Activated T-helper 17 cell treated with anti-CD3 and anti-CD28 coated beads, Interleukin-2, amount 50 U/mL, for 72 hours (primary cell): ENCODE measurements at regions not wholly inside any gene's neighbourhood (a gene's known extent, or its start where the extent isn't known, plus 50 kb on each side); places are given as distances from the start of the nearest gene placed in this dataset.

Experiments used
- ATAC-seq: fragments of 150-1000 bp; cut with Tn5 transposase; replicated peaks from 2 replicates; pipeline ENCODE4 v1.10.0; 2021; ENCODE audit warnings: mild to moderate bottlenecking, moderate library complexity
- H3K27ac Mint-ChIP-seq: one replicate; pipeline ENCODE4 v1.8.0; 2022; ENCODE audit warnings: mixed read lengths
- H3K27me3 Mint-ChIP-seq: one replicate; pipeline ENCODE4 v1.8.0; 2022; ENCODE audit warnings: mixed read lengths
- H3K36me3 Mint-ChIP-seq: one replicate; pipeline ENCODE4 v1.8.0; 2022; ENCODE audit warnings: low read depth, mild to moderate bottlenecking, mixed read lengths
- H3K4me1 Mint-ChIP-seq: one replicate; pipeline ENCODE4 v1.8.0; 2022; ENCODE audit warnings: mixed read lengths
- H3K4me3 Mint-ChIP-seq: one replicate; pipeline ENCODE4 v1.8.0; 2022; ENCODE audit warnings: mild to moderate bottlenecking, mixed read lengths
- H3K9me3 Mint-ChIP-seq: one replicate; pipeline ENCODE4 v1.8.0; 2022; ENCODE audit warnings: mixed read lengths

GRCh38 chr3:127457546-127458145 is 132.9 kb downstream of the TPRA1 start:
- H3K27ac Mint-ChIP-seq: no peak overlapping the region

GRCh38 chr3:127457094-127457475 is 133.4 kb downstream of the TPRA1 start:
- no peak overlapping the region for H3K27ac Mint-ChIP-seq
- no peak for ATAC-seq
- no peaks in the 10 kb centered on the region for H3K36me3 Mint-ChIP-seq
- no peaks in the 10 kb centered on the region for H3K9me3 Mint-ChIP-seq
- H3K4me3 Mint-ChIP-seq: no peak overlapping the region
- peaks cover 56% of the 10 kb centered on the region for H3K27me3 Mint-ChIP-seq
- peaks cover 4% of the 10 kb centered on the region for H3K4me1 Mint-ChIP-seq

More at GRCh38 chr3:127457546-127458145, 132.9 kb downstream of the TPRA1 start:
- H3K4me1 Mint-ChIP-seq: peaks cover 4% of the 10 kb centered on the region
- no peaks in the 10 kb centered on the region for H3K36me3 Mint-ChIP-seq
- no peak for ATAC-seq
- H3K9me3 Mint-ChIP-seq: no peaks in the 10 kb centered on the region
- no peak overlapping the region for H3K4me3 Mint-ChIP-seq
- peaks cover 55% of the 10 kb centered on the region for H3K27me3 Mint-ChIP-seq

GRCh38 chr3:127456471-127457093 is 134.0 kb downstream of the TPRA1 start:
- ATAC-seq: no peak
- Mint-ChIP-seq H3K27me3 (peaks cover 61% of the 10 kb centered on the region), H3K36me3 (no peaks in the 10 kb centered on the region), H3K4me1 (peaks cover 4% of the 10 kb centered on the region), H3K9me3 (no peaks in the 10 kb centered on the region), H3K4me3 (peak overlapping the region; percentile 37), H3K27ac (no peak overlapping the region)

GRCh38 chr3:127455541-127456450 is 134.7 kb downstream of the TPRA1 start:
- peaks cover 62% of the 10 kb centered on the region for H3K27me3 Mint-ChIP-seq
- H3K4me3 Mint-ChIP-seq: peak overlapping the region; percentile 37
- peak; percentile 80 for ATAC-seq
- no peak overlapping the region for H3K27ac Mint-ChIP-seq
- H3K36me3 Mint-ChIP-seq: no peaks in the 10 kb centered on the region
- peaks cover 4% of the 10 kb centered on the region for H3K4me1 Mint-ChIP-seq
- no peaks in the 10 kb centered on the region for H3K9me3 Mint-ChIP-seq

GRCh38 chr3:127454968-127455367 is 135.6 kb downstream of the TPRA1 start:
- no peak for ATAC-seq
- Mint-ChIP-seq H3K4me1 (peaks cover 4% of the 10 kb centered on the region), H3K9me3 (no peaks in the 10 kb centered on the region), H3K27ac (no peak overlapping the region), H3K27me3 (peaks cover 62% of the 10 kb centered on the region), H3K36me3 (no peaks in the 10 kb centered on the region), H3K4me3 (peak overlapping the region; percentile 32)

GRCh38 chr3:127454051-127454450 is 136.5 kb downstream of the TPRA1 start:
- Mint-ChIP-seq H3K27me3 (peaks cover 60% of the 10 kb centered on the region), H3K4me1 (peaks cover 4% of the 10 kb centered on the region), H3K4me3 (no peak overlapping the region), H3K27ac (no peak overlapping the region), H3K36me3 (no peaks in the 10 kb centered on the region), H3K9me3 (no peaks in the 10 kb centered on the region)
- ATAC-seq: no peak

- H3K27ac Mint-ChIP-seq: no peak overlapping the region
- no peak overlapping the region for H3K4me3 Mint-ChIP-seq
- peaks cover 4% of the 10 kb centered on the region for H3K4me1 Mint-ChIP-seq
- ATAC-seq: no peak
- H3K36me3 Mint-ChIP-seq: no peaks in the 10 kb centered on the region
- H3K27me3 Mint-ChIP-seq: peaks cover 58% of the 10 kb centered on the region
- no peaks in the 10 kb centered on the region for H3K9me3 Mint-ChIP-seq
Measured at GRCh38 chr3:127452321-127452821, 138.2 kb downstream of the TPRA1 start.

GRCh38 chr3:127451321-127451720 is 139.2 kb downstream of the TPRA1 start:
- H3K9me3 Mint-ChIP-seq: no peaks in the 10 kb centered on the region

GRCh38 chr3:127450331-127450730 is 140.2 kb downstream of the TPRA1 start:
- H3K4me1 Mint-ChIP-seq: peaks cover 3% of the 10 kb centered on the region
- no peak overlapping the region for H3K4me3 Mint-ChIP-seq
- no peak overlapping the region for H3K27ac Mint-ChIP-seq
- H3K27me3 Mint-ChIP-seq: peaks cover 50% of the 10 kb centered on the region
- no peaks in the 10 kb centered on the region for H3K9me3 Mint-ChIP-seq
- H3K36me3 Mint-ChIP-seq: no peaks in the 10 kb centered on the region
- no peak for ATAC-seq

More at GRCh38 chr3:127451321-127451720, 139.2 kb downstream of the TPRA1 start:
- H3K36me3 Mint-ChIP-seq: no peaks in the 10 kb centered on the region
- H3K27ac Mint-ChIP-seq: no peak overlapping the region
- peaks cover 56% of the 10 kb centered on the region for H3K27me3 Mint-ChIP-seq
- no peak overlapping the region for H3K4me3 Mint-ChIP-seq
- peaks cover 4% of the 10 kb centered on the region for H3K4me1 Mint-ChIP-seq
- no peak for ATAC-seq

GRCh38 chr3:127449486-127450212 is 140.9 kb downstream of the TPRA1 start:
- Mint-ChIP-seq H3K27me3 (peaks cover 46% of the 10 kb centered on the region), H3K9me3 (no peaks in the 10 kb centered on the region), H3K36me3 (no peaks in the 10 kb centered on the region), H3K27ac (no peak overlapping the region), H3K4me3 (no peak overlapping the region), H3K4me1 (no peaks in the 10 kb centered on the region)
- no peak for ATAC-seq

- no peaks in the 10 kb centered on the region for H3K4me1 Mint-ChIP-seq
- no peaks in the 10 kb centered on the region for H3K36me3 Mint-ChIP-seq
- H3K9me3 Mint-ChIP-seq: no peaks in the 10 kb centered on the region
- peaks cover 41% of the 10 kb centered on the region for H3K27me3 Mint-ChIP-seq
- ATAC-seq: no peak
- no peak overlapping the region for H3K4me3 Mint-ChIP-seq
- H3K27ac Mint-ChIP-seq: no peak overlapping the region
Measured at GRCh38 chr3:127448671-127449070, 141.9 kb downstream of the TPRA1 start.

GRCh38 chr3:127448161-127448561 is 142.4 kb downstream of the TPRA1 start:
- Mint-ChIP-seq H3K4me1 (no peaks in the 10 kb centered on the region), H3K27ac (no peak overlapping the region), H3K9me3 (no peaks in the 10 kb centered on the region), H3K36me3 (no peaks in the 10 kb centered on the region), H3K4me3 (no peak overlapping the region), H3K27me3 (peaks cover 36% of the 10 kb centered on the region)
- no peak for ATAC-seq

- Mint-ChIP-seq H3K9me3 (no peaks in the 10 kb centered on the region), H3K4me1 (no peaks in the 10 kb centered on the region)
Measured at GRCh38 chr3:127446756-127447155, 143.8 kb downstream of the TPRA1 start.

More at GRCh38 chr3:127446756-127447155, 143.8 kb downstream of the TPRA1 start:
- Mint-ChIP-seq H3K27ac (no peak overlapping the region), H3K4me3 (no peak overlapping the region), H3K36me3 (no peaks in the 10 kb centered on the region), H3K27me3 (peaks cover 32% of the 10 kb centered on the region)
- ATAC-seq: no peak
